DMS153 treated with DMSO at 0.1 percent for 48 hours (cell line): ENCODE measurements at regions not wholly inside any gene's neighbourhood (a gene's known extent, or its start where the extent isn't known, plus 50 kb on each side); places are given as distances from the start of the nearest gene placed in this dataset.

Source experiments
- DNase-seq: peaks from one replicate; lab custom pipeline; 2025; ENCODE audit not compliant: unreplicated experiment; lab: John Stamatoyannopoulos, UW

GRCh38 chr2:134136731-134137130, 117.1 kb upstream of the MGAT5 start:
- DNase-seq, result no peak

DNA sequence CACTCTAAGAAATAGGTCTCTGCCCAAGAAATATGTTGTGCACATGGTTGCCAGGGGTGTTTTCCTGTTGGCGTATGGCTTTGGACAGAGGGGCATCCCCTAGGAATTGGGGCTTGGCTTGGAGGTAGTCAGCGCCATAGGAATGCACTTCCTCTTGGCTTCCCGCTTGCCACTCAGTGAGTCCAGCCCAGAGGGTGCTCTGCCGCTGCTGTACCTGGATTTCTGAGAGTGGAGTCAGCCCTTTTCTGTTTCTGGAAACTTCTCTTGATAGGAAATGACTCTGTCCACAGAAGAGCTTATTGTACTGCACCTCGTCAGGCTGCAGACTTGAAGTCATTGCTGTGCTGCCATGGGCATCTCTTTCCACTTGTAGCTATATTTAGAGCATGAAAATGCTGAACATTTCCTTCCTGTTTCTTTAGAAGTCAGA, 116.7 kb upstream of the MGAT5 start:
- no peak for DNase-seq

- no peak for DNase-seq
Observed at GRCh38 chr2:134138115-134138514, 115.8 kb upstream of the MGAT5 start.

GRCh38 chr2:134139611-134140010, 114.3 kb upstream of the MGAT5 start:
- no peak for DNase-seq

DNA sequence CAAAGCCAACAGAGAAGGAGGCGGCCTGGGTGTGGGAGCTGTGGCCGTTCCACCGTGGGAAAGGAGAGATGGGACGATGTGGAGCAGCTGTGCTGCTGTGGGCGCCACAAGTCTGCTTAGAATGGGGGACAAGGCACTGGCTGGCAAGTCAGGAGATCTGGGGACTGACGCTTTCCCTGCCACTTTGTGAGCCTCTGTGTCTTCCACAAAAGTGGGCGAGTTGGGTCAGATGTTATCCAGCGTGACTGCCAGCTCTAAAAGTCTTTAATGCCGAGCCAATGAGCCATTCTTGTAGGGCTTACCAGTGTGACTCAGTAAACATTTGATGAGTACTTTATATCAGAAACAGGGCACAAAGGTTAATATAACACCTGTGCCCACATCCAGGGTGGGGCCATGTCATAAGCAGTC, 113.6 kb upstream of the MGAT5 start:
- DNase-seq, result no peak

DNA sequence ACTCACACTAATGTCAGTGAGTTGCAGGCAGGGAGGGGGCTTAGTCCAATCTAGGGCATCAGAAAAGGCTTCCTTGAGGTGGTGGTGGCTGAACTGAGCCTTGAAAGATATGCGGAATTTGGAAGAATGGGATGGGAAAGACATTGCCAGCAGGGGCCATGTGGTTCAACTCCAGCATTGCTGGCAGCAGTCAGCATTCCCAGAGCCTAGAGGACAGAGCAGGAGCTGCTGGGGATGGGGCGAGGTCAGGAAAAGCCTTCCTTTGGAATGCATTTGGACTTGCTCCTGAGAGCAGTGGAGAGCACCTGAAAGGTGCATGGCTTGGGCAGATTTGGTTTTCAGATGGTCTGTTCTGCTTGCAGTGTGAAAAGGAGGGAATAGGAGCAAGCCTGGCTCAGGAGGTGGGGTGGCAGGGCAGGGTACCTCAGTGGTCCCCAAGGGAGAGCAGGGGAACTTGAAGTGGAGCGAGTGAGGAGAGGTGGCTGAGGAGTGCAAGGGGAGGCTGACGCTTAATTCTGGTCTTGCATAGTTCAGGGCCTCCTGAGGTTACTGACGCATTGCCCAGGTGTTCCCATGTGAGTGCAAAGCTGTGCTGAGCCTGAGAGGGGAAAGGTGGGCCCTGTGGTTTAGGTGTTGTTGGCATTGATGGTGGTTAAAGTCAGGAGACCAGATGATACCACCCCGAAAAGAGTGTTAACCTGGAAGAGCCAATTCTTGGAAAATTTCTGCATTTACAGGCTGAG, 112.1 kb upstream of the MGAT5 start:
- DNase-seq, result no peak

DNA sequence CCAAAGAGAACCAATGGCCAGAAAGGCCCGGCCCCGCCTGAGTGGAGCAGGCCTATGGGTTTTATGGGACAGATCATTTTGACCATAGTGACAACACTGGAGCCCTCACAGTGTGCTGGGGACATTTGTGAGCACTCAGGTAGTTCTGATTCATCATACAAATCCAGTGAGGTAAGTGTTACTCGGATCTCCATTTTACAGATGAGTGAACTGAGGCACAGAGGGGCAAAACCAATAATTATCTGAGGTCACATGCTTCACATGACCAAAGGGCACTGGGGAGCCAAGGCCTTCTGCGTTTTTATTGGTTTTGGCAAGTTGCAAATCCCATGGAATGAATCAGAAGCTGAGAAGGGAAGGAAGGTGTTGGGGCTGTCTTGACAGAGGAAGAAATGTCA, 111.5 kb upstream of the MGAT5 start:
- DNase-seq, result no peak

- DNase-seq, result no peak
Observed at GRCh38 chr2:134142903-134143302, 111.0 kb upstream of the MGAT5 start.

DNA sequence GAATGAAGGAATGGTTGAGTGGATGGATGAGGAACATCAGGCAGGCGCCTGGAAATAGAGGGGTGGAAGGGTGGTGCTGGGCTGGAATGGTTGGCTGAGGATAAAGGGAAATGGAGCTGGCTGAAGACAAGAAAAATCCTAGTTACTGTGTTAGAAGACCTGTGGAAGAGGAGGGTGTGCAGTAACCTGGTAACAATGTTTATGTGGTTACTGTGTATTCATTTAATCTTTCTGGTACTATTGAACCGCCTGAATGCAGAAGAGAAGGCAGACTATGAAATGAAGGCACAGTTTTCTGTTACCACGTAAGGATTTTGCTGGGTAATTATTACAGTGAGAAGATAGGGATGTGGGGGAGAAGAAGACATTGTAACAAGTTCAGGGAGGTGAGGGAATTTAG, 110.3 kb upstream of the MGAT5 start:
- no peak for DNase-seq

DNA sequence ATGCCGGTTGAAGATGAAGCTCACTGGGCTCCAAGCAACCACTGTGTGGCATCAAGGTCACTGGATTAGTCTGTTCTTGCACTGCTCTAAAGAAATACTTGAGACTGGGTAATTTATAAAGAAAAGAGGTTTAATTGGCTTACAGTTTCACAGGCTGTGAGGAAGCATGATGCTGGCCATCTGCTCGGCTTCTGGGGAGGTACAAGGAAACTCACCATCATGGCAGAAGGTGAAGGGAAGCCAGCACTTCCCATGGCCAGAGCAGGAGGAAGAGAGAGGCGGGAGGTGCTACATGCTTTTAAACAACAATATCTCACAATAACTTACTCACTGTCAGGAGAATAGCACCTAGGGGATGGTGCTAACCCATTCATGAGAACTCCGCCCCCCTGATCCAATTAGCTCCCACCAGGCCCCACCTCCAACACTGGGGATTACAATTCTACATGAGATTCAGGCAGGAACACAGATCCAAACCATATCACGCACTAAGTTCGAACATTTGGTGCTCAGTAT, 109.7 kb upstream of the MGAT5 start:
- DNase-seq, result no peak

- no peak for DNase-seq
Observed at GRCh38 chr2:134144651-134145050, 109.2 kb upstream of the MGAT5 start.

GRCh38 chr2:134145519-134145918, 108.4 kb upstream of the MGAT5 start:
- no peak for DNase-seq

- no peak for DNase-seq
Observed at GRCh38 chr2:134146161-134146560, 107.7 kb upstream of the MGAT5 start.

- no peak for DNase-seq
Observed at GRCh38 chr2:134146620-134147019, 107.3 kb upstream of the MGAT5 start.

DNA sequence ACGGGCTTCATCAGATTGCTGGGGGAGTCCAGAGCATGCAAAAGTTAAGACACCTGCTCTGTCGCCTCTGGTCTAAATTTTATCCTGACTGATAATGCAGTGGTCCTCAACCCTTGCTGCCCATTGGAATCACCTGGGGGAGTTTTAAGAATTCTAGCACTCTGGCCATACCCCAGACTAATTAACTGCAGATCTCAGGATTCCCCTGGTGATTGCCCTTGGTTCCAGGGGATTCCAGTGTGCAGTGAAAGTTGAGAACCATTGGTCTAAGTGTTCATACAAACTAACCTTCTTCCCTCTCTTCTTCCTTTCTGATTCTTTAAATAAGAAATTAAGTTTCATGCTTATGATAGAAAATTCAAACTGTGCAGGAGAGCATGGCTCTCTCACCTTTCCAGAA, 105.7 kb upstream of the MGAT5 start:
- no peak for DNase-seq

DNA sequence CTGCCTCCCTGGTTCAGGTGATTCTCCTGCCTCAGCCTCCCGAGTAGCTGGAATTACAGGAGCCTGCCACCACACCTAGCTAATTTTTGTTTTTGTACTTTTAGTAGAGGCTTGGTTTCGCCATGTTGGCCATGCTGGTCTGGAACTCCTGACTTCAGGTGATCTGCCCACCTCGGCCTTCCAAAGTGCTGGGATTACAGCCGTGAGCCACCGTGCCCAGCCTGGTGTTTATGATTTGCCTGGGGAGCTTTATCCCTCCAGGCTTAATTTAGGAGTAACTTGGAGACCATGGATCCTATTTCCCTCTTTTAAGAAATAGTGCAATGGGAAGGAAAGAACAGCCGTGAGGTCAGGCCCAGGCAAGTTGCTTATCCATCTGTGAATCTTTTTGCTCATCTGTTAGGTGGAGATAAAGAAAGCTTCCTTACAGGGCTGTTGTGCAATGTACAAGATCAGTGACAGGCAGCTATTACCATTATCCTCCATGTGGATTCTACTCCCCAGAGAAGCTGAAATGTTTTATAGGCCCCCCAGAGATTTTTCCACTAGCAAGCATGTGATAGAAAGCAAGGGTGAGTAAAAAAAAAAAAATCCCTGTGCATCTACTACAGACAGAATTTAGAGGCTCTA, 104.9 kb upstream of the MGAT5 start:
- no peak for DNase-seq

DNA sequence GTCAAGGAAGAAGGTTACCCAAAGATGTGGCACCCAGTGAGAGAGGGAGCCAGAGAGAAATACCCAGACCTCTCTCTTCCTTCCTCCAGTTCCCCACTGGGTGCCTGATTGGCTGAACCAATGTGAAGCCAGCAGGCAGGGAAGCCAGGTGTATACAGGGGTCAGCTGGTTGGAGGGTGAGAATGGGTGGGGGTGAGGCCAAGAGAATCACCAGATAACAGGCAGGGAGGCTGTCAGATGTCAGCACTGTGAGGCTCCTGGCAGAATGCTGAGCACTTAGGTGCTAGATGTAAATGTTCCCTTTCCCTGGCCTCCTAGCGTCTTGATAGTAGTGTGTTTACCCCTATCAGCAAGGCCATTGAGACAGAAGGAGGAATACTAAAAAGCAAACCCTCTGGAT, 104.0 kb upstream of the MGAT5 start:
- DNase-seq, result no peak

DNA sequence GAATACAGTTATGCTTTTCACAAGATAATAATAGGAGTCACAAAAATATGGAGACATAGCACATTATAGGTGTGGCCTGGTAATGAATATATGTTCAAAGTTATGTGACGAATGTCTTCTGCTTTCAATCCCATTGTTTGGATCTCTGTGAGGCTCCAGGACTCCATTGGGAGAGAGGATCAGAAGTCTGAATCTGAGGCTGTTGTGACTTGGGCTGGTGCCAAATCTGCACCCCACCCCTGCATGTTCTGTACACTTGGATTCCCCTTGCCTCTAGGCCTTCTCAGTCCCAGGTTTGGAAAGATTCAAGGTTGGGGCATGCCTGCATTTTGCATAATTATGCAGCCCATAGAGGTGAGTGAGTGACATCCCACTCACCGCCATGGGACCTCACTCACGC, 103.1 kb upstream of the MGAT5 start:
- DNase-seq, result no peak

GRCh38 chr2:134152045-134153010, 101.5 kb upstream of the MGAT5 start:
- DNase-seq, result no peak

GRCh38 chr2:134153294-134153880, 100.5 kb upstream of the MGAT5 start:
- no peak for DNase-seq

GRCh38 chr2:134154246-134154645, 99.6 kb upstream of the MGAT5 start:
- DNase-seq, result no peak
